GM23338 (cell line): ENCODE measurements at regions not wholly inside any gene's neighbourhood (a gene's known extent, or its start where the extent isn't known, plus 50 kb on each side); places are given as distances from the start of the nearest gene placed in this dataset.
A peak's percentile ranks its signal among the peaks of the same experiment; 100 is the strongest.

ENCODE experiments used
- ATAC-seq: fragments of 200-7000 bp; cut with Tn5 transposase; 3 replicates; pipeline ENCODE4 v1.9.1; 2020
- DNase-seq: peaks from one replicate; pipeline ENCODE4 v3.0.0-alpha.2; 2015; ENCODE audit warnings: low spot score
- H2AFZ ChIP-seq: fragments of 200-600 bp; sonication (generic); 2 replicates; pipeline ENCODE4 v1.8.0; 2016; ENCODE audit warnings: antibody characterized with exemption, mild to moderate bottlenecking, moderate library complexity
- H3F3A ChIP-seq: fragments of 200-600 bp; sonication (generic); replicated peaks from 2 replicates; pipeline ENCODE4 v1.8.0; 2017; ENCODE audit warnings: antibody characterized with exemption, mixed run types, low read depth
- H3K27ac ChIP-seq: fragments of 200-600 bp; sonication (generic); 2 replicates; pipeline ENCODE4 v1.6.1; 2016; ENCODE audit warnings: low read depth
- H3K27me3 ChIP-seq: fragments of 200-600 bp; sonication (generic); 2 replicates; pipeline ENCODE4 v1.8.0; 2016; ENCODE audit warnings: mild to moderate bottlenecking, mixed run types, moderate library complexity; ENCODE audit not compliant: insufficient read depth
- H3K36me3 ChIP-seq: fragments of 200-600 bp; sonication (generic); 2 replicates; pipeline ENCODE4 v1.8.0; 2016; ENCODE audit warnings: mild to moderate bottlenecking; ENCODE audit not compliant: insufficient read depth
- H3K4me1 ChIP-seq: fragments of 200-600 bp; sonication (generic); 2 replicates; pipeline ENCODE4 v1.8.0; 2016; ENCODE audit warnings: mild to moderate bottlenecking, moderate library complexity; ENCODE audit not compliant: insufficient read depth
- H3K4me2 ChIP-seq: fragments of 200-600 bp; sonication (generic); 2 replicates; pipeline ENCODE4 v1.7.1; 2017; ENCODE audit warnings: mixed run types
- H3K4me3 ChIP-seq: fragments of 200-600 bp; sonication (generic); 2 replicates; pipeline ENCODE4 v1.6.1; 2016; ENCODE audit warnings: mixed run types
- H3K79me2 ChIP-seq: fragments of 200-600 bp; sonication (generic); replicated peaks from 2 replicates; pipeline ENCODE4 v1.8.0; 2017; ENCODE audit warnings: mild to moderate bottlenecking; ENCODE audit not compliant: insufficient read depth
- H3K9me2 ChIP-seq: fragments of 200-600 bp; sonication (generic); 2 replicates; pipeline ENCODE4 v1.8.0; 2017; ENCODE audit not compliant: insufficient read depth
- H4K20me1 ChIP-seq: fragments of 200-600 bp; sonication (generic); replicated peaks from 2 replicates; pipeline ENCODE4 v1.8.0; 2017; ENCODE audit warnings: mild to moderate bottlenecking; ENCODE audit not compliant: insufficient read depth
- H3K27ac Mint-ChIP-seq: 2 replicates; pipeline ENCODE4 v1.8.0; 2020; ENCODE audit warnings: inconsistent platforms, mild to moderate bottlenecking, moderate library complexity, mixed read lengths
- H3K27me3 Mint-ChIP-seq: 3 replicates; pipeline ENCODE4 v1.8.0; 2022; ENCODE audit warnings: low read depth, mild to moderate bottlenecking, moderate library complexity, mixed read lengths, inconsistent platforms; ENCODE audit not compliant: insufficient read depth, poor library complexity
- H3K36me3 Mint-ChIP-seq: 3 replicates; pipeline ENCODE4 v1.8.0; 2021; ENCODE audit warnings: low read depth, mild to moderate bottlenecking, inconsistent platforms, moderate library complexity, mixed read lengths
- H3K4me1 Mint-ChIP-seq: 3 replicates; pipeline ENCODE4 v1.8.0; 2020; ENCODE audit warnings: mild to moderate bottlenecking, inconsistent platforms, mixed read lengths
- H3K4me3 Mint-ChIP-seq: 3 replicates; pipeline ENCODE4 v1.8.0; 2021; ENCODE audit warnings: moderate library complexity, mild to moderate bottlenecking, inconsistent platforms, mixed read lengths
- H3K9me3 Mint-ChIP-seq: 3 replicates; pipeline ENCODE4 v1.8.0; 2020; ENCODE audit warnings: moderate library complexity, mild to moderate bottlenecking, inconsistent platforms, mixed read lengths
- CREB1 ChIP-seq: fragments of 250-450 bp; sonication (Bioruptor Pico); IDR thresholded peaks from 2 replicates; pipeline ENCODE4 v1.5.0; 2020; ENCODE audit warnings: low read depth, mild to moderate bottlenecking, moderate library complexity
- NANOG ChIP-seq: IDR thresholded peaks from 2 replicates; pipeline ENCODE4 v1.6.1; 2016; ENCODE audit warnings: antibody characterized with exemption, borderline replicate concordance
- POLR2AphosphoS5 ChIP-seq: IDR thresholded peaks from 2 replicates; pipeline ENCODE4 v1.6.1; 2016; ENCODE audit warnings: antibody characterized with exemption, low read depth
- STAT1 ChIP-seq: IDR thresholded peaks from one replicate; pipeline ENCODE4 v1.6.1; 2016; ENCODE audit warnings: antibody characterized with exemption; ENCODE audit not compliant: unreplicated experiment
- ZNF331 ChIP-seq: fragments of 250-450 bp; sonication (Bioruptor Pico); IDR thresholded peaks from 2 replicates; pipeline ENCODE4 v1.5.0; 2020; ENCODE audit warnings: low read depth, mild to moderate bottlenecking, moderate library complexity
- ZNF462 ChIP-seq: fragments of 250-450 bp; sonication (Bioruptor Pico); IDR thresholded peaks from 2 replicates; pipeline ENCODE4 v1.5.0; 2020; ENCODE audit warnings: mild to moderate bottlenecking, moderate library complexity

GRCh38 chr22:34972191-34972897 lies 93.6 kb upstream of the ISX start:
- H3K4me2 ChIP-seq, result peak overlapping the region; percentile 55
- no peak overlapping the region for H3K27ac ChIP-seq
- peak; percentile 50 for DNase-seq
- no peak overlapping the region for H3K4me3 ChIP-seq
- no peaks in the 10 kb centered on the region for H4K20me1 ChIP-seq
- Mint-ChIP-seq H3K27me3 (peaks cover 13% of the 10 kb centered on the region), H3K36me3 (peaks cover 8% of the 10 kb centered on the region; the same call in 2 of the 3 replicates), H3K4me3 (no peak overlapping the region), H3K9me3 (peaks cover 64% of the 10 kb centered on the region), H3K27ac (no peak overlapping the region), H3K4me1 (peaks cover 23% of the 10 kb centered on the region)
- H3K4me1 ChIP-seq, result peaks cover 16% of the 10 kb centered on the region; the same call in 1 of the 2 replicates
- no peaks in the 10 kb centered on the region for H3K79me2 ChIP-seq
- peak; percentile 94 for ATAC-seq
- no peaks in the 10 kb centered on the region for H3F3A ChIP-seq
- no peak overlapping the region for H2AFZ ChIP-seq
- 0 out of 2 replicates have a peak, but pooled peaks have one; percentile 18 for TF ChIP-seq ZNF462 (CRISPR knock-in tag)
- no peak for TF ChIP-seq CREB1
- no peak for TF ChIP-seq POLR2AphosphoS5
- H3K36me3 ChIP-seq, result no peaks in the 10 kb centered on the region
- H3K9me2 ChIP-seq, result no peaks in the 10 kb centered on the region
- H3K27me3 ChIP-seq, result no peaks in the 10 kb centered on the region

- H4K20me1 ChIP-seq, result no peaks in the 10 kb centered on the region
- H3K27ac ChIP-seq, result no peak overlapping the region
- H2AFZ ChIP-seq, result peak overlapping the region; percentile 56; the same call in 1 of the 2 replicates
- H3K36me3 Mint-ChIP-seq, result peaks cover 8% of the 10 kb centered on the region; the same call in 2 of the 3 replicates
- H3K9me2 ChIP-seq, result no peaks in the 10 kb centered on the region
- no peaks in the 10 kb centered on the region for H3F3A ChIP-seq
- H3K27ac Mint-ChIP-seq, result 0 out of 2 replicates have a peak overlapping the region, but pooled peaks have one; percentile 23
- peaks cover 13% of the 10 kb centered on the region for H3K27me3 Mint-ChIP-seq
- H3K27me3 ChIP-seq, result no peaks in the 10 kb centered on the region
- ATAC-seq (peak; percentile 18; the same call in 2 of the 3 replicates), DNase-seq (no peak)
- H3K4me3 Mint-ChIP-seq, result no peak overlapping the region
- peaks cover 23% of the 10 kb centered on the region for H3K4me1 Mint-ChIP-seq
- H3K79me2 ChIP-seq, result no peaks in the 10 kb centered on the region
- no peak overlapping the region for H3K4me3 ChIP-seq
- H3K4me2 ChIP-seq, result peak overlapping the region; percentile 55
- peaks cover 57% of the 10 kb centered on the region for H3K9me3 Mint-ChIP-seq
- H3K4me1 ChIP-seq, result peaks cover 16% of the 10 kb centered on the region; the same call in 1 of the 2 replicates
- no peaks in the 10 kb centered on the region for H3K36me3 ChIP-seq
- no peak for TF ChIP-seq POLR2AphosphoS5
- TF ChIP-seq CREB1, result no peak
- no peak for TF ChIP-seq ZNF331
- no peak for TF ChIP-seq STAT1
- no peak for TF ChIP-seq NANOG
These were observed 92.9 kb upstream of the ISX start for GRCh38 chr22:34973016-34973415.
